OCI-LY3 (cell line): ENCODE measurements at regions not wholly inside any gene's neighbourhood (a gene's known extent, or its start where the extent isn't known, plus 50 kb on each side); places are given as distances from the start of the nearest gene placed in this dataset.

Source experiments
- H2AFZ ChIP-seq: fragments of 200-600, 300-600 bp; shearing (Covaris generic); 2 replicates; pipeline ENCODE4 v1.6.0; 2014; ENCODE audit warnings: antibody characterized with exemption, low read depth, low read length
- H3K27ac ChIP-seq: fragments of 200-600, 300-600 bp; sonication (generic); 2 replicates; pipeline ENCODE4 v1.5.1; 2014; ENCODE audit warnings: mild to moderate bottlenecking, low read length, moderate library complexity, mixed read lengths
- H3K27me3 ChIP-seq: fragments of 200-600, 300-600 bp; sonication (generic); 2 replicates; pipeline ENCODE4 v1.6.1; 2014; ENCODE audit warnings: low read depth, low read length, mixed read lengths
- H3K36me3 ChIP-seq: fragments of 200-600, 300-600 bp; sonication (generic); replicated peaks from 2 replicates; pipeline ENCODE3; 2014; ENCODE audit warnings: low read depth, low read length, mixed read lengths
- H3K4me1 ChIP-seq: fragments of 300-600, 200-600 bp; sonication (generic); 2 replicates; pipeline ENCODE4 v1.6.1; 2014; ENCODE audit warnings: low read length, mixed read lengths
- H3K4me2 ChIP-seq: fragments of 200-600, 300-600 bp; sonication (generic); 2 replicates; pipeline ENCODE4 v1.6.1; 2014; ENCODE audit warnings: low read length, mixed read lengths
- H3K4me3 ChIP-seq: fragments of 300-600, 200-600 bp; sonication (generic); 2 replicates; pipeline ENCODE4 v1.5.1; 2014; ENCODE audit warnings: antibody characterized with exemption, mild to moderate bottlenecking, low read length, moderate library complexity
- H3K79me2 ChIP-seq: fragments of 300-600, 200-600 bp; shearing (Covaris generic); 2 replicates; pipeline ENCODE4 v1.6.1; 2014; ENCODE audit warnings: mild to moderate bottlenecking, low read length, mixed read lengths
- H3K9ac ChIP-seq: fragments of 300-600, 200-600 bp; shearing (Covaris generic); 2 replicates; pipeline ENCODE4 v1.6.0; 2014; ENCODE audit warnings: mild to moderate bottlenecking, low read length, moderate library complexity
- H3K9me3 ChIP-seq: fragments of 200-600, 300-600 bp; shearing (Covaris generic); 2 replicates; pipeline ENCODE4 v1.6.1; 2014; ENCODE audit warnings: low read length, mixed read lengths; ENCODE audit not compliant: insufficient read depth
- H4K20me1 ChIP-seq: fragments of 200-600, 300-600 bp; sonication (generic); 2 replicates; pipeline ENCODE4 v1.6.1; 2016; ENCODE audit warnings: low read length, mixed read lengths; ENCODE audit not compliant: insufficient read depth
- EZH2phosphoT487 ChIP-seq: fragments of 200-600 bp; shearing (Covaris generic); IDR thresholded peaks from 2 replicates; pipeline ENCODE4 v1.6.1; 2018; ENCODE audit warnings: antibody characterized with exemption, mixed run types, low read depth
- TF ChIP-seq, protein P1 (sequence below): fragments of 200-600, 300-600 bp; sonication (generic); IDR thresholded peaks from 2 replicates; pipeline ENCODE4 v1.5.1; 2014; ENCODE audit warnings: antibody characterized with exemption, low read length, low read depth

- H3K79me2 ChIP-seq: no peaks in the 10 kb centered on the region
- no peaks in the 10 kb centered on the region for H3K27me3 ChIP-seq
- TF ChIP-seq, protein P1, sequence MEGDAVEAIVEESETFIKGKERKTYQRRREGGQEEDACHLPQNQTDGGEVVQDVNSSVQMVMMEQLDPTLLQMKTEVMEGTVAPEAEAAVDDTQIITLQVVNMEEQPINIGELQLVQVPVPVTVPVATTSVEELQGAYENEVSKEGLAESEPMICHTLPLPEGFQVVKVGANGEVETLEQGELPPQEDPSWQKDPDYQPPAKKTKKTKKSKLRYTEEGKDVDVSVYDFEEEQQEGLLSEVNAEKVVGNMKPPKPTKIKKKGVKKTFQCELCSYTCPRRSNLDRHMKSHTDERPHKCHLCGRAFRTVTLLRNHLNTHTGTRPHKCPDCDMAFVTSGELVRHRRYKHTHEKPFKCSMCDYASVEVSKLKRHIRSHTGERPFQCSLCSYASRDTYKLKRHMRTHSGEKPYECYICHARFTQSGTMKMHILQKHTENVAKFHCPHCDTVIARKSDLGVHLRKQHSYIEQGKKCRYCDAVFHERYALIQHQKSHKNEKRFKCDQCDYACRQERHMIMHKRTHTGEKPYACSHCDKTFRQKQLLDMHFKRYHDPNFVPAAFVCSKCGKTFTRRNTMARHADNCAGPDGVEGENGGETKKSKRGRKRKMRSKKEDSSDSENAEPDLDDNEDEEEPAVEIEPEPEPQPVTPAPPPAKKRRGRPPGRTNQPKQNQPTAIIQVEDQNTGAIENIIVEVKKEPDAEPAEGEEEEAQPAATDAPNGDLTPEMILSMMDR: no peak
- TF ChIP-seq EZH2phosphoT487: no peak
- H3K9me3 ChIP-seq: no peaks in the 10 kb centered on the region
- H3K4me1 ChIP-seq: no peaks in the 10 kb centered on the region
- H2AFZ ChIP-seq: no peak overlapping the region
- no peaks in the 10 kb centered on the region for H4K20me1 ChIP-seq
- no peak overlapping the region for H3K27ac ChIP-seq
- no peak overlapping the region for H3K9ac ChIP-seq
- no peaks in the 10 kb centered on the region for H3K36me3 ChIP-seq
- H3K4me2 ChIP-seq: no peak overlapping the region
- no peak overlapping the region for H3K4me3 ChIP-seq
Observed at GRCh38 chr2:67917332-67918054, 145.3 kb downstream of the C1D start.

DNA sequence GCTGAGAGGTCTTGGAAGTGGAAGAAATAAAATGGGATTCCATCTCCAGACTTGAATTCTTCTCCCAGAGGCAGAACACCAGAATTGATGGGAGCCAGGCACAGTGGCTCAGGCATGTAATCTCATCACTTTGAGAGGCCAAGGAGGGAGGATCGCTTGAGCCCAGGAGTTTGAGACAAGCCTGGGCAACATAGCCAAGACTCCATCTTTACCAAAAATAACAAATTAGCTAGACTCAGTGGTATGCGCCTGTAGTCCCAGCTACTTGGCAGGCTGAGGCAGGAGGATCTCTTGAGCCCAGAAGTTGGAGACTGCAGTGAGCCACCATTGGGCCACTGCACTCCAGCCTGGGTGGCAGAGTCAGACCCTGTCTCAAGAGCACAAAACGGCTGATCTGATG lies 144.3 kb downstream of the C1D start:
- Histone ChIP-seq H3K36me3 (no peaks in the 10 kb centered on the region), H2AFZ (no peak overlapping the region), H3K79me2 (no peaks in the 10 kb centered on the region), H3K9me3 (no peaks in the 10 kb centered on the region), H3K4me2 (no peak overlapping the region), H3K27me3 (no peaks in the 10 kb centered on the region), H4K20me1 (no peaks in the 10 kb centered on the region), H3K27ac (no peak overlapping the region), H3K9ac (no peak overlapping the region), H3K4me3 (no peak overlapping the region), H3K4me1 (no peaks in the 10 kb centered on the region)
- TF ChIP-seq, protein P1: no peak
- no peak for TF ChIP-seq EZH2phosphoT487

GRCh38 chr2:67919490-67919889 lies 143.3 kb downstream of the C1D start:
- TF ChIP-seq, protein P1: no peak
- TF ChIP-seq EZH2phosphoT487: no peak
- no peak overlapping the region for H3K9ac ChIP-seq
- H3K9me3 ChIP-seq: no peaks in the 10 kb centered on the region
- H2AFZ ChIP-seq: no peak overlapping the region
- H4K20me1 ChIP-seq: no peaks in the 10 kb centered on the region
- no peak overlapping the region for H3K4me2 ChIP-seq
- no peaks in the 10 kb centered on the region for H3K79me2 ChIP-seq
- no peaks in the 10 kb centered on the region for H3K4me1 ChIP-seq
- H3K27me3 ChIP-seq: no peaks in the 10 kb centered on the region
- no peaks in the 10 kb centered on the region for H3K36me3 ChIP-seq
- no peak overlapping the region for H3K4me3 ChIP-seq
- no peak overlapping the region for H3K27ac ChIP-seq

DNA sequence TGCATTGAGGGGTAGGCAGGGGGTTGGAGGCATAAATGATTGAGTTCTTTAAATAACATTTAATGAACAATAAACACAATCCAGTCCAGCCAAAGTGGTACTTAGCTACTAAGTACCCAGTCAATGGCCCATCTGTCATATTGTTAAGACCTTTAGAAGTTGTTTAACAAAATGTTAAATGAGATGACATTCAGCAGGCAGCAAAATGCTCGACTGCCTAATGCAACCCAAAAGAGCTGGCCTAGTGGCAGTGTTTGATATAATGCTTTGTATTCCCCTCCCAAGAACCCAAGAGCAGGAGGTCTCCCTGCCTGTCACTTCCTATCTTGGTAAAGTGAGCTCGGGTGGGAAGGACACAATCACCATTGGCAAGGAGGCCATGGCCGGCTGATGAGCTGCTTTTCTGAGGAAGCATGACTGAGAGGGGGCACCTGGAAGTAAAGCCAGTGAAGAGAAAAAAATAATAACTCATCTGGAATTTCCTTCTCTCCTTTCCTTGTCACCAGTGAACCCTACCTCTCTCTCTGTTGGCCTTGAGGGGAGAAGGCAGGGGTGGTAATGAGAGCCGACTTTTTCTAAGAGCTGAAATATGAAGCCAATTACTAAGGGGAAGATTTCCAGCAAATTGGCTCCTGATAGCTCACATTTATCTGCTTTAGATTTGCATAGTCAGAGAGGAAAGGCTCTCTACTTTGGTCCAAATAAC lies 140.6 kb downstream of the C1D start:
- H3K9me3 ChIP-seq: no peaks in the 10 kb centered on the region
- H3K4me1 ChIP-seq: no peaks in the 10 kb centered on the region
- H3K27ac ChIP-seq: no peak overlapping the region
- no peaks in the 10 kb centered on the region for H3K36me3 ChIP-seq
- H4K20me1 ChIP-seq: no peaks in the 10 kb centered on the region
- no peaks in the 10 kb centered on the region for H3K27me3 ChIP-seq
- H3K9ac ChIP-seq: no peak overlapping the region
- H3K79me2 ChIP-seq: no peaks in the 10 kb centered on the region
- no peak overlapping the region for H2AFZ ChIP-seq
- TF ChIP-seq EZH2phosphoT487: no peak
- TF ChIP-seq, protein P1: no peak
- H3K4me2 ChIP-seq: no peak overlapping the region
- no peak overlapping the region for H3K4me3 ChIP-seq
